ENCODE measurements at regions not wholly inside any gene's neighbourhood (a gene's known extent, or its start where the extent isn't known, plus 50 kb on each side); places are given as distances from the start of the nearest gene placed in this dataset.

GRCh38 chrX:148268673-148269072 lies 231.7 kb upstream of the AFF2 start:
- TF ChIP-seq CTCF (IDR thresholded peaks at IDR 0.05; ENCODE audit: borderline replicate concordance, extremely low read depth, low read length, poor library complexity, severe bottlenecking) (no peak), EZH2 (IDR thresholded peaks at IDR 0.05; ENCODE audit: borderline replicate concordance, low read depth, low read length, severe bottlenecking) (no peak)

Data from DND-41 (cell line).